Liver (tissue), 8 donors: ENCODE measurements at regions not wholly inside any gene's neighbourhood (a gene's known extent, or its start where the extent isn't known, plus 50 kb on each side); places are given as distances from the start of the nearest gene placed in this dataset.

Experiments
- DNase-seq: peaks from one replicate; pipeline ENCODE4 v3.0.0-alpha.2; 2017; ENCODE audit warnings: low spot score
- H3K27ac ChIP-seq, 2 donors: one replicate each; pipeline ENCODE4 v1.7.0; 2013; ENCODE audit warnings: inconsistent platforms in 2 of 2, low read length in 2 of 2, control low read depth in 1 of 2, low read depth in 1 of 2, mild to moderate bottlenecking in 1 of 2
- H3K27me3 ChIP-seq, 4 donors: one replicate each; pipeline versions ENCODE4 v1.6.1 to v1.7.0; 2013; ENCODE audit warnings: low read length in 3 of 4, inconsistent platforms in 1 of 4, mild to moderate bottlenecking in 1 of 4, moderate library complexity in 1 of 4; ENCODE audit not compliant: control insufficient read depth in 4 of 4, insufficient read depth in 4 of 4
- H3K36me3 ChIP-seq, 4 donors: one replicate each; pipeline versions ENCODE4 v1.6.1 to v1.7.0; 2013; ENCODE audit warnings: low read length in 3 of 4, mild to moderate bottlenecking in 3 of 4, low read depth in 1 of 4, moderate library complexity in 1 of 4; ENCODE audit not compliant: control insufficient read depth in 4 of 4, insufficient read depth in 3 of 4
- H3K4me1 ChIP-seq, 4 donors: one replicate each; pipeline versions ENCODE4 v1.6.1 to v1.7.0; 2013; ENCODE audit warnings: low read length in 3 of 4, mild to moderate bottlenecking in 3 of 4, moderate library complexity in 1 of 4; ENCODE audit not compliant: control insufficient read depth in 4 of 4, insufficient read depth in 4 of 4
- H3K4me3 ChIP-seq, 3 donors: one replicate each; pipeline versions ENCODE4 v1.6.1 to v1.7.0; 2013; ENCODE audit warnings: low read length in 3 of 3, control low read depth in 1 of 3, low read depth in 1 of 3, mild to moderate bottlenecking in 1 of 3
- H3K9ac ChIP-seq, 2 donors: one replicate each; pipeline ENCODE4 v1.7.0; 2013; ENCODE audit warnings: low read length in 2 of 2, mild to moderate bottlenecking in 2 of 2, moderate library complexity in 2 of 2, control low read depth in 1 of 2, low read depth in 1 of 2
- H3K9me3 ChIP-seq, 4 donors: one replicate each; pipeline versions ENCODE4 v1.6.1 to v1.7.0; 2013; ENCODE audit warnings: low read length in 3 of 4; ENCODE audit not compliant: control insufficient read depth in 4 of 4
- ATF3 ChIP-seq: IDR thresholded peaks from 2 replicates; pipeline ENCODE4 v1.6.1; 2016; ENCODE audit warnings: antibody characterized with exemption
- CTCF ChIP-seq: fragments of 150-350 bp; IDR thresholded peaks from 2 replicates; pipeline ENCODE4 v1.5.1; 2017; ENCODE audit warnings: improper control_type of control experiment, low read depth, low read length; ENCODE audit not compliant: missing input control
- EGR1 ChIP-seq, 2 donors: IDR thresholded peaks; 2 replicates each; pipeline ENCODE4 v1.6.1; 2016 to 2018; ENCODE audit warnings: antibody characterized with exemption in 2 of 2, low read depth in 2 of 2
- FOXA1 ChIP-seq: IDR thresholded peaks from 2 replicates; pipeline ENCODE4 v1.6.1; 2016; ENCODE audit warnings: antibody characterized with exemption
- HNF4G ChIP-seq: IDR thresholded peaks from 2 replicates; pipeline ENCODE4 v1.6.1; 2016; ENCODE audit warnings: antibody characterized with exemption
- JUND ChIP-seq, 2 donors: IDR thresholded peaks; 2 replicates each; pipeline ENCODE4 v1.6.1; 2016; ENCODE audit warnings: antibody characterized with exemption in 2 of 2
- MAX ChIP-seq: IDR thresholded peaks from 2 replicates; pipeline ENCODE4 v1.6.1; 2016; ENCODE audit warnings: antibody characterized with exemption
- NR2F2 ChIP-seq: IDR thresholded peaks from 2 replicates; pipeline ENCODE4 v1.6.1; 2016; ENCODE audit warnings: antibody characterized with exemption
- REST ChIP-seq: IDR thresholded peaks from 2 replicates; pipeline ENCODE4 v1.6.1; 2016; ENCODE audit warnings: antibody characterized with exemption, mild to moderate bottlenecking
- RXRA ChIP-seq, 2 donors: IDR thresholded peaks; 2 replicates each; pipeline ENCODE4 v1.6.1; 2017 to 2018; ENCODE audit warnings: antibody characterized with exemption in 2 of 2, mild to moderate bottlenecking in 1 of 2
- SP1 ChIP-seq: IDR thresholded peaks from 2 replicates; pipeline ENCODE4 v1.6.1; 2018; ENCODE audit warnings: antibody characterized with exemption, mild to moderate bottlenecking
- TAF1 ChIP-seq: conservative IDR thresholded peaks from 2 replicates; pipeline ENCODE4 v1.6.1; 2016; ENCODE audit warnings: antibody characterized with exemption, mild to moderate bottlenecking
- YY1 ChIP-seq: IDR thresholded peaks from 2 replicates; pipeline ENCODE4 v1.6.1; 2016; ENCODE audit warnings: antibody characterized with exemption, mild to moderate bottlenecking
- ZBTB33 ChIP-seq: IDR thresholded peaks from 2 replicates; pipeline ENCODE4 v1.6.1; 2016; ENCODE audit warnings: antibody characterized with exemption
- WGBS: extraction: QIAGEN DNeasy Blood & Tissue Kit; methylation state at CpG from one replicate; pipeline ENCODE4 v1.1.7; 2013; 5-methylcytosine and 5-hydroxymethylcytosine counted together
- donor health status: healthy.
- donor health status: healthy.
- donor health status: healthy.
- donor health status: healthy.
- donor health status: healthy.

- no peaks in the 10 kb centered on the region for H3K27me3 ChIP-seq
- 76% methylated on average over 1 of the region's 1 CpG for whole genome bisulfite sequencing
- DNase-seq = no peak
- H3K27ac ChIP-seq = no peak overlapping the region
- no peak overlapping the region for H3K9ac ChIP-seq
- H3K36me3 ChIP-seq = no peaks in the 10 kb centered on the region
- H3K9me3 ChIP-seq = no peaks in the 10 kb centered on the region
- no peaks in the 10 kb centered on the region for H3K4me1 ChIP-seq
- H3K4me3 ChIP-seq = no peak overlapping the region
- TF ChIP-seq REST (no peak), SP1 (no peak), NR2F2 (no peak), RXRA (IDR thresholded peaks at IDR 0.05) (no peak), JUND (IDR thresholded peaks at IDR 0.05) (no peak), TAF1 (no peak), ZBTB33 (no peak), FOXA1 (no peak), CTCF (no peak), EGR1 (IDR thresholded peaks at IDR 0.05; ENCODE audit: low read depth in 2 of 2) (no peak), YY1 (no peak), MAX (no peak), HNF4G (no peak), ATF3 (no peak)
Measured at GRCh38 chr5:22998774-22999173, 145.6 kb upstream of the CDH12 start.

- TF ChIP-seq CTCF (no peak), YY1 (no peak), HNF4G (no peak), JUND (IDR thresholded peaks at IDR 0.05) (no peak)
- Histone ChIP-seq H3K36me3 (no peaks in the 10 kb centered on the region), H3K9ac (no peak overlapping the region), H3K27me3 (no peaks in the 10 kb centered on the region), H3K27ac (no peak overlapping the region), H3K4me1 (no peaks in the 10 kb centered on the region), H3K9me3 (no peaks in the 10 kb centered on the region), H3K4me3 (no peak overlapping the region)
- no peak for DNase-seq
Measured at GRCh38 chr5:22998362-22998761, 145.2 kb upstream of the CDH12 start.
